Endothelial cell of umbilical vein (primary cell): ENCODE measurements at regions not wholly inside any gene's neighbourhood (a gene's known extent, or its start where the extent isn't known, plus 50 kb on each side); places are given as distances from the start of the nearest gene placed in this dataset.

Experiments
- BruUV-seq: library from RNA; stranded (reverse); fragments of 400-500 nt; replicated peaks from 2 replicates; lab custom pipeline; 2021; lab: Mats Ljungman, UMichigan
- CTCF ChIA-PET: fragments of 300-600, 350-600 bp; sonication (Branson Sonifier 250); formaldehyde crosslinking; loops from one replicate; lab custom pipeline; 2021; ENCODE audit warnings: antibody characterized with exemption, inconsistent platforms; lab: Charles Lee
- POLR2A ChIA-PET: fragments of 300-600, 350-600 bp; sonication (Branson Sonifier 250); formaldehyde crosslinking; loops from one replicate; lab custom pipeline; 2021; ENCODE audit warnings: antibody characterized with exemption, inconsistent platforms; lab: Charles Lee
- DNase-seq: peaks from one replicate; pipeline ENCODE4 v3.0.0-alpha.2; 2011; ENCODE audit warnings: low read depth, low spot score
- FAIRE-seq: peaks from 2 replicates; lab custom pipeline; 2011; peaks lifted over from hg19 to GRCh38; lab: Jason Lieb, UNC
- H2AFZ ChIP-seq: 2 replicates; pipeline ENCODE4 v1.6.0; 2012; ENCODE audit warnings: low read depth, low read length, control low read depth, inconsistent platforms
- H3K27ac ChIP-seq: 2 replicates; pipeline ENCODE4 v1.5.1; 2011; ENCODE audit warnings: low read depth, mild to moderate bottlenecking, control low read depth, low read length, moderate library complexity; ENCODE audit not compliant: insufficient read depth
- H3K27me3 ChIP-seq, 2 experiments: 2 replicates each; pipeline versions ENCODE4 v1.6.0 to v1.6.1; 2011; ENCODE audit warnings: low read length in 2 of 2, mixed read lengths in 1 of 2; ENCODE audit not compliant: control insufficient read depth in 2 of 2, insufficient read depth in 2 of 2
- H3K36me3 ChIP-seq, 2 experiments: 2 replicates in 1 of 2; 3 replicates in 1 of 2; pipeline ENCODE4 v1.5.1; 2011; ENCODE audit warnings: low read length in 2 of 2, mild to moderate bottlenecking in 1 of 2, moderate library complexity in 1 of 2; ENCODE audit not compliant: control insufficient read depth in 2 of 2, insufficient read depth in 2 of 2; ENCODE audit errors: extremely low read depth in 1 of 2
- H3K4me1 ChIP-seq: 3 replicates; pipeline ENCODE4 v1.5.1; 2011; ENCODE audit warnings: mild to moderate bottlenecking, low read length; ENCODE audit not compliant: control insufficient read depth, insufficient read depth; ENCODE audit errors: extremely low read depth
- H3K4me2 ChIP-seq: 2 replicates; pipeline ENCODE4 v1.6.1; 2011; ENCODE audit warnings: low read length, control low read depth, mixed read lengths; ENCODE audit not compliant: insufficient read depth
- H3K4me3 ChIP-seq, 3 experiments: fragments of 200-600 bp in 1 of 3; sonication (generic), shearing (Covaris generic) in 1 of 3; replicated peaks in 1 of 3; 2 replicates each; pipeline ENCODE4 v1.5.1; 2011 to 2016; ENCODE audit warnings: control low read depth in 3 of 3, low read length in 3 of 3, mild to moderate bottlenecking in 2 of 3, inconsistent platforms in 1 of 3, low read depth in 1 of 3, moderate library complexity in 1 of 3; ENCODE audit not compliant: insufficient read depth in 1 of 3
- H3K79me2 ChIP-seq: 2 replicates; pipeline ENCODE4 v1.6.0; 2012; ENCODE audit warnings: low read length, inconsistent platforms; ENCODE audit not compliant: control insufficient read depth, insufficient read depth
- H3K9ac ChIP-seq: replicated peaks from 2 replicates; pipeline ENCODE3; 2011; ENCODE audit warnings: low read length, control low read depth; ENCODE audit not compliant: insufficient read depth; ENCODE audit errors: extremely low read depth
- H3K9me1 ChIP-seq: replicated peaks from 3 replicates; pipeline ENCODE4 v1.6.0; 2011; ENCODE audit warnings: mild to moderate bottlenecking, low read length; ENCODE audit not compliant: control insufficient read depth, insufficient read depth; ENCODE audit errors: extremely low read depth
- H3K9me3 ChIP-seq: replicated peaks from 2 replicates; pipeline ENCODE4 v1.5.1; 2012; ENCODE audit warnings: low read length, inconsistent platforms; ENCODE audit not compliant: control insufficient read depth, insufficient read depth
- H4K20me1 ChIP-seq: replicated peaks from 2 replicates; pipeline ENCODE3; 2011; ENCODE audit warnings: mild to moderate bottlenecking, low read length; ENCODE audit not compliant: control insufficient read depth, insufficient read depth; ENCODE audit errors: extremely low read depth
- CTCF ChIP-seq, 2 donors: IDR thresholded peaks; 1 replicate in 1 of 2; 2 replicates in 1 of 2; pipeline ENCODE4 v1.5.1; 2011; ENCODE audit warnings: low read length in 2 of 2, mild to moderate bottlenecking in 2 of 2, moderate library complexity in 2 of 2, control low read depth in 1 of 2, inconsistent platforms in 1 of 2, low read depth in 1 of 2; ENCODE audit not compliant: insufficient read depth in 1 of 2; ENCODE audit errors: extremely low read depth in 1 of 2
- EZH2 ChIP-seq: IDR thresholded peaks from 2 replicates; pipeline ENCODE4 v1.6.1; 2012; ENCODE audit warnings: borderline replicate concordance, low read depth, mild to moderate bottlenecking, moderate library complexity, low read length, inconsistent platforms; ENCODE audit not compliant: severe bottlenecking
- FOS ChIP-seq: IDR thresholded peaks from 2 replicates; pipeline ENCODE4 v1.6.1; 2011; ENCODE audit warnings: mild to moderate bottlenecking, low read length, moderate library complexity, borderline replicate concordance; ENCODE audit not compliant: insufficient read depth
- GATA2 ChIP-seq: IDR thresholded peaks from 2 replicates; pipeline ENCODE4 v1.7.0; 2011; ENCODE audit warnings: low read depth, mild to moderate bottlenecking, moderate library complexity, mixed read lengths, low read length; ENCODE audit not compliant: insufficient read length, insufficient read depth
- JUN ChIP-seq: IDR thresholded peaks from 2 replicates; pipeline ENCODE4 v1.6.1; 2011; ENCODE audit warnings: borderline replicate concordance, low read depth; ENCODE audit not compliant: insufficient read length, insufficient read depth
- MAX ChIP-seq: IDR thresholded peaks from 2 replicates; pipeline ENCODE4 v1.6.1; 2011; ENCODE audit not compliant: insufficient read depth, insufficient read length
- MYC ChIP-seq: IDR thresholded peaks from one replicate; pipeline ENCODE4 v1.6.1; 2011; ENCODE audit warnings: mild to moderate bottlenecking, low read depth, low read length
- POLR2A ChIP-seq: IDR thresholded peaks from 2 replicates; pipeline ENCODE4 v1.6.1; 2012; ENCODE audit warnings: low read depth, mild to moderate bottlenecking, control low read depth, low read length
- POLR2AphosphoS5 ChIP-seq: IDR thresholded peaks from 2 replicates; pipeline ENCODE4 v1.6.1; 2012; ENCODE audit warnings: low read depth, mild to moderate bottlenecking, control low read depth, low read length, moderate library complexity; ENCODE audit not compliant: insufficient read depth
- dilution Hi-C: fragments of 300-500 bp; cut with MboI; formaldehyde crosslinking; loops from one replicate; pipeline ENCODE4 v1.15.0; 2019; ENCODE audit warnings: low sequenced_read_pairs; ENCODE audit not compliant: extremely low pct_ligation_motif_present
- intact Hi-C: fragments of 100-400 bp; cut with micrococcal nuclease; formaldehyde crosslinking; loops from one replicate; pipeline ENCODE4 v1.10.0; 2022

GRCh38 chr19:31693933-31694269, 344.7 kb upstream of the TSHZ3 start:
- no peaks in the 10 kb centered on the region for H4K20me1 ChIP-seq
- intact Hi-C loops (no loop called here), dilution Hi-C loops (no loop called here)
- no peak overlapping the region for H3K4me2 ChIP-seq
- FAIRE-seq (no peak), DNase-seq (no peak)
- no peaks in the 10 kb centered on the region for H3K79me2 ChIP-seq
- no peaks in the 10 kb centered on the region for H3K9me1 ChIP-seq
- no peak overlapping the region for H2AFZ ChIP-seq
- BruUV-seq = no TSS peak
- no peak overlapping the region for H3K4me3 ChIP-seq
- H3K27ac ChIP-seq = no peak overlapping the region
- no peak for TF ChIP-seq GATA2
- TF ChIP-seq MYC = no peak
- TF ChIP-seq POLR2AphosphoS5 = no peak
- TF ChIP-seq EZH2 = no peak
- TF ChIP-seq POLR2A = no peak
- TF ChIP-seq JUN = no peak
- TF ChIP-seq CTCF (IDR thresholded peaks at IDR 0.05; ENCODE audit: extremely low read depth in 1 of 2, insufficient read depth in 1 of 2, low read depth in 1 of 2, low read length in 2 of 2) = no peak
- no peak for TF ChIP-seq FOS
- no peak for TF ChIP-seq MAX
- ChIA-PET CTCF (no interaction called here), POLR2A (no interaction called here)
- H3K9me3 ChIP-seq = peaks cover 5% of the 10 kb centered on the region
- H3K9ac ChIP-seq = no peak overlapping the region
- H3K4me1 ChIP-seq = no peaks in the 10 kb centered on the region
- no peaks in the 10 kb centered on the region for H3K27me3 ChIP-seq
- no peaks in the 10 kb centered on the region for H3K36me3 ChIP-seq
